Activated CD4-positive, alpha-beta T cell treated with anti-CD3 and anti-CD28 coated beads, Interleukin-2, amount 50 U/mL, for 1 hour (primary cell): ENCODE measurements at regions not wholly inside any gene's neighbourhood (a gene's known extent, or its start where the extent isn't known, plus 50 kb on each side); places are given as distances from the start of the nearest gene placed in this dataset.

ENCODE experiments used
- DNase-seq: peaks from one replicate; pipeline ENCODE4 v3.0.0-alpha.2; 2020

DNA sequence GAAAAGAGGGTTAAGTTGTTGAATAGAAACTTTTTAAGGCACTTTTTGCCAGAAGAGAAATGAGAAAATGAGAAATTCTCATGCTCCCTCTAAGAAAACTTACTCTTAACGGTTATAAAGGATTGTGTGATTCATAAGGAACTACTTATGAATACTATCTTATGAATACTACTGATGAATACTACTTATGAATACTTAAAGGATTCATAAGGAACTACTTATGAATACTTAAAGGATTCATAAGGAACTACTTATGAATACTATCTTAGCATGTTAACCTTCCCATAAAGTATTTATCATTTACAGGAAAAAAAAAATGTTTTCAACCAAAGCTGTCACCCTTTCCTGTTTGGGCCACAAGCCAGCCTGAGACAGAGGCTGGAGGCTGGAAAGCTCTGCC lies 53.1 kb upstream of the UCN3 start:
- no peak for DNase-seq

GRCh38 chr10:5314840-5315239 lies 49.9 kb upstream of the UCN3 start:
- DNase-seq: no peak
